SU-DHL-6 (cell line): ENCODE measurements at regions not wholly inside any gene's neighbourhood (a gene's known extent, or its start where the extent isn't known, plus 50 kb on each side); places are given as distances from the start of the nearest gene placed in this dataset.

ENCODE experiments used
- CTCF ChIP-seq: fragments of 200-600 bp; sonication (generic); IDR thresholded peaks from one replicate; pipeline ENCODE4 v1.5.1; 2017; ENCODE audit warnings: antibody characterized with exemption, mild to moderate bottlenecking, low read length, moderate library complexity; ENCODE audit not compliant: insufficient read depth, poor library complexity, severe bottlenecking
- EZH2phosphoT487 ChIP-seq: fragments of 200-600 bp; sonication (generic), shearing (Covaris generic); conservative IDR thresholded peaks from 2 replicates; pipeline ENCODE4 v1.6.1; 2018; ENCODE audit warnings: mild to moderate bottlenecking, antibody characterized with exemption, low read length, moderate library complexity, mixed read lengths

- no peak for TF ChIP-seq CTCF
- TF ChIP-seq EZH2phosphoT487 = no peak
Measured at GRCh38 chr13:105033999-105034398, 1501.5 kb downstream of the EFNB2 start.
